NB4 (cell line): ENCODE measurements at regions not wholly inside any gene's neighbourhood (a gene's known extent, or its start where the extent isn't known, plus 50 kb on each side); places are given as distances from the start of the nearest gene placed in this dataset.

ENCODE experiments used
- DNase-seq: peaks from one replicate; pipeline ENCODE4 v3.0.0; 2010; ENCODE audit warnings: low read depth
- H3K4me3 ChIP-seq: one replicate; pipeline ENCODE4 v1.5.1; 2011; ENCODE audit warnings: mild to moderate bottlenecking, low read depth, low read length, moderate library complexity
- MAX ChIP-seq: IDR thresholded peaks from 2 replicates; pipeline ENCODE4 v1.6.1; 2011; ENCODE audit warnings: low read depth, low read length
- MYC ChIP-seq: IDR thresholded peaks from 2 replicates; pipeline ENCODE4 v1.6.1; 2011; ENCODE audit warnings: low read depth, low read length
- POLR2A ChIP-seq: IDR thresholded peaks from 2 replicates; pipeline ENCODE4 v1.6.1; 2011; ENCODE audit warnings: mild to moderate bottlenecking; ENCODE audit not compliant: insufficient read length; ENCODE audit errors: extremely low read depth
- TF ChIP-seq, protein P1 (sequence below): IDR thresholded peaks from one replicate; pipeline ENCODE4 v1.5.1; 2012; ENCODE audit warnings: low read depth, low read length

- no peak for DNase-seq
- no peak overlapping the region for H3K4me3 ChIP-seq
- TF ChIP-seq MYC, result no peak
Observed at GRCh38 chr5:123753937-123754891, 242.2 kb downstream of the CSNK1G3 start.

DNA sequence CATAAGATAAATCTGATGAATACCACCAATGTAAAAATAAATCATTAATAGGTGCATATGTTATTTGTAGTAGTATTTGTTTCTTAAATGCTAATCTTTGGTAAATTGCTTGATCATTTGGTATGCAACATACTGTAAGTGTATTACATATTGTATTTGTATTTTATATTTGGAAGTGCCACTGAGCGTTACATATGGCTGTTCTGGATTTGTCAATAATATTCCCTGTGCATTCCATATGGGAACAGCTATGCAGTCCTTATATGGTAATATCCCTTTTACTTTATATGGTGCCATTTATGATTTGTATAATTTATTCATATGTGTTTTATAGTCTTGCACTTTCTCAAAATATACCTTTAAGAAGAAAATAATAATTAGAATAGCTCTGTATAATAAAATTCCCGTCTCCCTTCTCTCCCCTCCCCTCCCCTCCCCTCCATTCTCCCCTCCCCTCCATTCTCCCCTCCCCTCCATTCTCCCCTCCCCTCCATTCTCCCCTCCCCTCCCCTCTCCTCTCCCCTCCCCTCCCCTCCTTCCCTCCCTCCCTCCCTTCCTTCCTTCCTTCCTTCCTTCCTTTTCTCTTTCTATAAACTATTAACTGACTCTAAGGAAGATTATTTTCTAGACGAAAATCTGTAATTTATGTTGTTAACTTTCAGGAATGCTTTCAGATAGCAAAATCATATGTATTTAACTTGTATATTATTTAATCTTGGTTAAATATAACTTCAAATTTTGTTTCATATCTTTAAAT is 241.4 kb downstream of the CSNK1G3 start:
- no peak overlapping the region for H3K4me3 ChIP-seq
- TF ChIP-seq MAX (no peak), MYC (no peak), POLR2A (no peak)
- TF ChIP-seq, protein P1, sequence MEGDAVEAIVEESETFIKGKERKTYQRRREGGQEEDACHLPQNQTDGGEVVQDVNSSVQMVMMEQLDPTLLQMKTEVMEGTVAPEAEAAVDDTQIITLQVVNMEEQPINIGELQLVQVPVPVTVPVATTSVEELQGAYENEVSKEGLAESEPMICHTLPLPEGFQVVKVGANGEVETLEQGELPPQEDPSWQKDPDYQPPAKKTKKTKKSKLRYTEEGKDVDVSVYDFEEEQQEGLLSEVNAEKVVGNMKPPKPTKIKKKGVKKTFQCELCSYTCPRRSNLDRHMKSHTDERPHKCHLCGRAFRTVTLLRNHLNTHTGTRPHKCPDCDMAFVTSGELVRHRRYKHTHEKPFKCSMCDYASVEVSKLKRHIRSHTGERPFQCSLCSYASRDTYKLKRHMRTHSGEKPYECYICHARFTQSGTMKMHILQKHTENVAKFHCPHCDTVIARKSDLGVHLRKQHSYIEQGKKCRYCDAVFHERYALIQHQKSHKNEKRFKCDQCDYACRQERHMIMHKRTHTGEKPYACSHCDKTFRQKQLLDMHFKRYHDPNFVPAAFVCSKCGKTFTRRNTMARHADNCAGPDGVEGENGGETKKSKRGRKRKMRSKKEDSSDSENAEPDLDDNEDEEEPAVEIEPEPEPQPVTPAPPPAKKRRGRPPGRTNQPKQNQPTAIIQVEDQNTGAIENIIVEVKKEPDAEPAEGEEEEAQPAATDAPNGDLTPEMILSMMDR, result no peak
- no peak for DNase-seq

DNA sequence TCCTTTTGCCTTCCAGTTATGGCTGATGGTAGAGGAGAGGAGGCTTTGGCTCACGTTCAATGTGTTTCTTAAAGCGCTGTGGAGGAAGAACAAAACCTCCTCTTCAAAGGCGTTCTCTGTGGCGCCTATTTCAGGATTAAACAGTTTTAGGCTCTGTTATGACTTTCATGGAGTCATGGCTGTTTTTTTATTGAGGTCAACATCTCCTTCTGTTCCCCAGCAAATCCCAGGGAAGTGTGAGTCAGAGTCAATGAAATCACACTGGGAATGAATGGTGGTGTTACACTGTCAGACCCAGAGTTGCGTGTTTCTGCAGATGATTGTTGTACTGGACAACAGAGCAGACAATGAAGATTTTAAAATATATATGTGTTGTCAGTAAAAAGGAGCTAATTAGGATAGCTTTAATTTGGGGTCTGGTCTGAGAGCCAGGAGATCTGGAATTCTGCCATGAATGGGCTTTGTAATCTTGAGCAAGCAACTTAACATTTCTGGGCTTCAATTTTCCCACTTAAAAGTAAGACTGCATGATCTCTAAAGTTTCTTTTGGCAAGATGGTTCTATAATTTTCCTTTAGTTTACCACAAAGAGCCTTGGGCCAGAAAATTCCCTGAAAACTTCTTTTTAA is 240.7 kb downstream of the CSNK1G3 start:
- no peak overlapping the region for H3K4me3 ChIP-seq
- TF ChIP-seq MYC (no peak), POLR2A (no peak), MAX (no peak)
- DNase-seq, result no peak

DNA sequence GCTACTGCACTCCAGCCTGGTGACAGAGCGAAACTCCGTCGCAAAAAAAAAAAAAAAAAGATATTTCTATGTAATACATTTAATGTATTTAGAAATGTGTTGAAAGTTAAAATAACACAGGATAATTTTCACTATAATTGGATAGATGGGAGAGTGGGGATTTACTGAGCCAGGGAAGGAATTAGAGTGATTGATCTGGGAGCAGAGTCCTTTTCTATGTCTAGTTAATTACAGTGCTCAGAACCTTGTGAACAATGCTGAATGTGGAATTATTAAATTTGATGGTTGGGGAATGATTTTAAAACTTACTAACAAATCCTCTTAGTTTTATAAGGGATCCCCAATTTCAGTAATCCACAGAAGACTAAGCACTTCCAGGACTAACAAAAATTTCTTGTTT is 239.7 kb downstream of the CSNK1G3 start:
- TF ChIP-seq POLR2A (no peak), MAX (no peak), MYC (no peak)
- TF ChIP-seq, protein P1, result no peak
- no peak for DNase-seq
- no peak overlapping the region for H3K4me3 ChIP-seq

DNA sequence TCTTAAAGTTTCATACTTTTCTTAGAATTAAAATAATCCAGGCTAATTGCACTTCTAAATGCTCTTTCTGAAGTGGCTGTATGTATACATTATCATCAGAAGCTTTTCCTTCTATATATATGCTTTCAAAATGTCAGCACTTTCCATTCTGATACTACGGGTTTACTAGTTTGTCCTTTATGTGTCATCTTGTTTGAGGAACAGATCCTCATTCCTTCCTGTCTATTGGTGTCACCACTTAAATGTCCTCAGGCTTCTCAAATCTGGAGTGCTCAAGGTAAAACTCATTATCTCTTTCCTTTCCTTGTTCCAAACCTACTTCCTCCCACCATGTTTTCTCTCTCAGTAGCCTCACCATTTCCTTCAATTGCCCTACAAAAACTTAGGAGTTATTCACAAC is 236.3 kb downstream of the CSNK1G3 start:
- no peak for TF ChIP-seq MAX
- TF ChIP-seq MYC, result no peak
- TF ChIP-seq, protein P1, result no peak
- no peak for TF ChIP-seq POLR2A
- DNase-seq, result no peak
- no peak overlapping the region for H3K4me3 ChIP-seq

DNA sequence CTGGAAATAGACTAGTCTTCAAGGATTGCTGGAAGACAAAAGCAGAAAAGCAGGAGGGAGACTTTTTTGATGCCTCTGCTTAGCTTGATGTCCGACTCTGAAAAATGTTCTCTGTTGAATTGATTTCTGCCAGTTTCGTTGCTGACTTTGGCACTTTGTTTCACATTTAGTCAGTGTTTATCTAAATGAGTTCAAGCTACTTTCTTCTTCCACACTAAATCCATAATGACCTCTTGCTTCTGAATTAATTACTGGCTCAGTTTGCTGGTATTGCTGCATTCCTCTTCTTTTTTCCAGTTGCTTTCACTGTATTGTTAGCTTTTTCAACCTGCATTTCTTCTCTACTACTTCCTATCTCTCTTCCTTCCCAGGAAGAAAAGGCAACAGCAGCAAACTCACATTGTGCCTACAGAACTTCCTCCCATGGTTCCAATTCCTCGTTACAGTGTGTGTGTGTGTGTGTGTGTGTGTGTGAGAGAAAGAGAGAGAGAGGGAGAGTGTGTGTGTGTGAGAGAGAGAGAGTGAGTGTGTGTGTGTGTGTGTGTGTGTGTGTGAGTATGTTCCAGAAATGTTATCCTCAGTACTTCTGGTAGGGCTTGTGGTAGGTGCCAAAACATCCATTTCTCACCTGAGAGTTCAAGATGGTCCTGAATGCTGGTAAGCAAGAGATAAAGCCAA is 234.8 kb downstream of the CSNK1G3 start:
- TF ChIP-seq, protein P1, result no peak
- TF ChIP-seq MAX (no peak), MYC (no peak), POLR2A (no peak)
- DNase-seq, result no peak
- no peak overlapping the region for H3K4me3 ChIP-seq
